GM12891 (cell line): ENCODE measurements at regions not wholly inside any gene's neighbourhood (a gene's known extent, or its start where the extent isn't known, plus 50 kb on each side); places are given as distances from the start of the nearest gene placed in this dataset.

ENCODE experiments used
- DNase-seq: peaks from one replicate; pipeline ENCODE4 v3.0.0; 2011; ENCODE audit warnings: low spot score; ENCODE audit not compliant: insufficient read length
- FAIRE-seq: peaks from 2 replicates; lab custom pipeline; 2011; peaks lifted over from hg19 to GRCh38; lab: Jason Lieb, UNC
- PAX5 ChIP-seq: IDR thresholded peaks from 2 replicates; pipeline ENCODE4 v1.6.1; 2011; ENCODE audit warnings: low read length, moderate library complexity, mild to moderate bottlenecking; ENCODE audit not compliant: insufficient read depth, severe bottlenecking
- POLR2A ChIP-seq: IDR thresholded peaks from 2 replicates; pipeline ENCODE4 v1.6.1; 2011; ENCODE audit warnings: low read depth, low read length, control low read depth
- POLR2AphosphoS5 ChIP-seq: IDR thresholded peaks from 2 replicates; pipeline ENCODE4 v1.6.1; 2011; ENCODE audit warnings: low read depth, low read length, control low read depth
- POU2F2 ChIP-seq: IDR thresholded peaks from 2 replicates; pipeline ENCODE4 v1.6.1; 2011; ENCODE audit warnings: low read depth, mild to moderate bottlenecking, control low read depth, low read length, moderate library complexity
- SPI1 ChIP-seq: IDR thresholded peaks from 2 replicates; pipeline ENCODE4 v1.6.1; 2011; ENCODE audit warnings: low read depth, low read length, control low read depth
- TAF1 ChIP-seq: IDR thresholded peaks from 2 replicates; pipeline ENCODE4 v1.6.1; 2011; ENCODE audit warnings: low read depth, low read length, control low read depth

- no peak for DNase-seq
- FAIRE-seq: no peak
- TF ChIP-seq POLR2AphosphoS5 (no peak), PAX5 (no peak), POU2F2 (no peak), TAF1 (no peak), SPI1 (no peak), POLR2A (no peak)
Measured at GRCh38 chr5:93911609-93912008, 170.2 kb upstream of the POU5F2 start.

- DNase-seq (no peak), FAIRE-seq (no peak)
Measured at GRCh38 chr5:93909356-93909755, 168.0 kb upstream of the POU5F2 start.

GRCh38 chr5:93904917-93905316 lies 163.5 kb upstream of the POU5F2 start:
- FAIRE-seq: no peak
- TF ChIP-seq POLR2AphosphoS5: no peak

More at GRCh38 chr5:93909356-93909755, 168.0 kb upstream of the POU5F2 start:
- TF ChIP-seq TAF1 (no peak), PAX5 (no peak), POLR2AphosphoS5 (no peak), POLR2A (no peak), POU2F2 (no peak), SPI1 (no peak)

GRCh38 chr5:93902288-93902687 lies 160.9 kb upstream of the POU5F2 start:
- TF ChIP-seq POU2F2: no peak
- TF ChIP-seq SPI1: no peak
- TF ChIP-seq POLR2AphosphoS5: no peak
- no peak for TF ChIP-seq TAF1
- TF ChIP-seq POLR2A: no peak
- no peak for TF ChIP-seq PAX5
- no peak for DNase-seq
- no peak for FAIRE-seq

More at GRCh38 chr5:93904917-93905316, 163.5 kb upstream of the POU5F2 start:
- DNase-seq: no peak

GRCh38 chr5:93899026-93899600 lies 157.7 kb upstream of the POU5F2 start:
- no peak for DNase-seq
- TF ChIP-seq TAF1 (no peak), PAX5 (no peak), POLR2AphosphoS5 (no peak)
- peak; percentile 16 for FAIRE-seq

GRCh38 chr5:93894601-93895354 lies 153.4 kb upstream of the POU5F2 start:
- no peak for FAIRE-seq
- TF ChIP-seq POLR2AphosphoS5 (no peak), PAX5 (no peak), SPI1 (no peak), POU2F2 (no peak), TAF1 (no peak), POLR2A (no peak)
- no peak for DNase-seq

GRCh38 chr5:93893075-93893474 lies 151.7 kb upstream of the POU5F2 start:
- FAIRE-seq: no peak
- no peak for TF ChIP-seq SPI1
- TF ChIP-seq POU2F2: no peak
- no peak for TF ChIP-seq PAX5
- TF ChIP-seq POLR2A: no peak
- no peak for TF ChIP-seq POLR2AphosphoS5
- TF ChIP-seq TAF1: no peak
- DNase-seq: no peak

GRCh38 chr5:93892481-93892880 lies 151.1 kb upstream of the POU5F2 start:
- DNase-seq: no peak
- FAIRE-seq: no peak
- TF ChIP-seq SPI1: no peak
- TF ChIP-seq POU2F2: no peak
- no peak for TF ChIP-seq PAX5
- no peak for TF ChIP-seq TAF1
- TF ChIP-seq POLR2AphosphoS5: no peak
- TF ChIP-seq POLR2A: no peak

GRCh38 chr5:93891491-93892480 lies 150.4 kb upstream of the POU5F2 start:
- FAIRE-seq (no peak), DNase-seq (no peak)
- TF ChIP-seq PAX5 (no peak), TAF1 (no peak), POLR2AphosphoS5 (no peak), POLR2A (no peak), POU2F2 (no peak), SPI1 (no peak)
